Activated CD4-positive, CD25-positive, alpha-beta regulatory T cell treated with anti-CD3 and anti-CD28 coated beads, Interleukin-2, amount 50 U/mL, for 24 hours (primary cell): ENCODE measurements at regions not wholly inside any gene's neighbourhood (a gene's known extent, or its start where the extent isn't known, plus 50 kb on each side); places are given as distances from the start of the nearest gene placed in this dataset.
"Not testable (repeated sequence)": the region's sequence is repeated elsewhere in the genome, so short reads cannot be mapped to it uniquely, and the experiment has no call there.

Experiments used
- ATAC-seq, 2 donors: fragments of 150-1000 bp; cut with Tn5 transposase; one replicate each; pipeline ENCODE4 v1.10.0; 2021; ENCODE audit warnings: mild to moderate bottlenecking in 1 of 2, moderate library complexity in 1 of 2

DNA sequence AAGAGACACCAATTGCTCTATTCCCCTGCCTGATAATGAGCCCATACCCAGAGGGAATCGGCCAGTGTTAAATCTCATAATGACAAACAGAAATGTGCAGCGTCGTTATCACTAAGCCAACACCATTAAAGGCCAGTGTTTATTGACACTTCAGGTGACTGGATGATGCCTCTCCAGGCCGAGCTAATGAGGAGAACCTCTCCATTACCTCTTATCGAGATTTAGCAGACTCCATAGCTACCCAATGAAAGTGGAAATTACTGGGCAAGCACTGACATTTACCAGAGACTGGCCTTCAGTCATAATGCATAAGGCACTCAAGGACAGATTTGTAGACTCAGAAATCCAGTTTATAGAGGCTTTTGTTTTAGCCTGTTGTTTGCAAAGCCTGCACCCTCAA is 669.5 kb downstream of the MAFB start:
- ATAC-seq: no peak

DNA sequence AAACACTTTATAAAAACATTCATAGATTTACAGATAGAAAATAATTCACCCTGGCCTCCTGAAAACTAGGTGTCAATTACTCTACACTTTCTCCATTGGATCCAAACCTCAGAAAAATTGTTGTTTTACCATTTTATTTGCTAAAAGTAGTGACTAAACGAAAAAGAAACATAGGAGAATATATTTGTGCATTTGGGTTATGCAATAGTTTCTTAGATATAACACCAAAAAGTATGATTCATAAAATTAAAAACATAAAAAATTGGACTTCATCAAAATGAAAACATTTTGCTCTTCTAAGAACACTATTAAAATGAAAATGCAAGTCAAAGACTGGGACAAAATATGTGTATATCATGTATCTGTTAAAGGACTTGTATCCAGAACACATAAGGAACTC is 671.3 kb downstream of the MAFB start:
- ATAC-seq: no peak

DNA sequence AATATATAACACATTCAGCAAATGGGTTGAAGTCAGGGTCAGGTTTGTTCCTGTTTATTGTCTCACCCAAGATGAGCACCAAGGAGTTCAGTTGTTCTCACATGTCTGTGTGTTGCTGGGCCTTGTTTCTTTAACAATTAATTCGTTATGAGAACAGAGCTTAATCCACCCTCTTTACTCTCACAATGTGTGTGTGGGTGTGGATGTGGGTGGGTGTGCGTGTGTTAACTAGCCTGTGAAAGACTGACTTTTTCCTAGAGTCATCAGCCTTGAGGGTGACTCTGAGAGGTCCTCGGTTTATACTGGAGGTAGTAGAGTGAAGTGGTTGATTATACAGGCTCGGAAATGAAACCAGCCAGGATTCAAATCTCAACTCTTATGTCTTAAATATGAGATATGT is 672.1 kb downstream of the MAFB start:
- ATAC-seq: no peak

DNA sequence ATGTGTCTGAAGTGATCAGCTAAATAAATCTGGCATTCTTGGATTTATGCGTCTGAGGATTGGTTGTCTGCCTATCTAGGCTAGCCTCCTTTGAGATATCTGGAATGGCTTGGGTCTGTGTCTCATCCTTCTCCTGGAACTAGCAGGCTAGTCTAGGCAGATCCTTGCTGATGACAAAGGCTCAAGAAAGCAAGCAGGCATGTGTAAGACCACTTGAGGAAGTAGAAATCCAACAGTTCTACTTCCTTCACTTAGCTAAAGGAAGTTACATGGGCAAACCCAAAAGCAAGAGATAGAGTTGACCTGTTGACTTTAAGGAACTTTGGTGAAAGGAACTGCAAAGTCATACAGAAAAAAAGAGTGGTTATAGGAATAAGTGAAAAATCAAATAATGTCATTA is 672.6 kb downstream of the MAFB start:
- no peak for ATAC-seq

DNA sequence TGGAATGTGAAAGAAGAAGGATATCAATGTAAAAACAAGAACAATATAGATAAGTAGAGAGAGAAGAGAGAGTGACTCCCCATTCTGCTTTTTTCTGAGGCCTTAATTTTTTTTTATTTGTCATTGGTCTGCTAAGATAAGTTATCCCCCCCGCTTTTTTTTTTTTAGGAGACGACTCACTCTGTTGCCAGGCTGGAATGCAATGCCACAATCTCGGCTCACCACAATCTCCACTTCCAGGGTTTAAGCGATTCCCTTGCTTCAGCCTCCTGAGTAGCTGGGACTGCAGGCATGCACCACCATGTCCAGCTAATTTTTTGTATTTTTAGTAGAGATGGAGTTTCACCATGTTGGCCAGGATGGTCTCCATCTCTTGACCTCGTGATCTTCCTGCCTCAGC is 677.0 kb downstream of the MAFB start:
- ATAC-seq: not testable (repeated sequence)

DNA sequence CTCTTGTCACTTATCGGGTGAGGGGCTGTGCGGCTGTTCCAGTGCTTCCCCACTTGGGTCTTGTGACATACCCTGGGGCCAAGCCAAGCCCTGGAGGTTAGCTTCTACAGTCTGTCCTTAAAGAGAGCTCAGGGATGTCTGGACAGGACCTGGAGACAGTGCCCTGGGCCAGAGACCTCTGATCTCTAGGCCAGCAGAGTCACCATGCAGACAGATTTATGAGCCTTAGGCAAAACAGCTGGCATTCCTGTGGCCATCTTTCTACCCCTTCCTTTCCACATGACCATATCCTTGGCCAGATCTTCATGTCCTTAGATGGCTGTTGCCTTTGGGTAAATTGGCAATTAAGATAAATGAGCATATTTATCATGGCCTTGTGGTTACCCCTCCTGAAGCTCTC is 678.6 kb downstream of the MAFB start:
- ATAC-seq: no peak

DNA sequence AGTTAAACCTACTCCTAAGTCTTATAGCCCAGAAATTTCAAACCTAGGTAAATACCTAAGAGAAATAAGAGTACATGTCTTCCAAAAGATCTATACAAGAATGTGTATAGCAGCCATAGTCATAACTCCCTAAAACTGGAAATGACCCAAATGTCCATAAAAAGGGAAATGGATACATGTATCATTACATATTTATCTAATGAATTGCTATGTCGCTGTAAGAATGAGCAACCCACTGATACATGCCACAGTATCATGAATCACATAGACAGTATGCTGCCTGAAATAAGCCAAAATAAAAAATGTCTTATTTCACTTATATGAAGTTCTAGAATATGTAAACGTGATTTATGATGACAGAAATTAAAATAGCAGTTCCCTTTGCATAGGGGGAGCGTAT is 679.5 kb downstream of the MAFB start:
- ATAC-seq: no peak

DNA sequence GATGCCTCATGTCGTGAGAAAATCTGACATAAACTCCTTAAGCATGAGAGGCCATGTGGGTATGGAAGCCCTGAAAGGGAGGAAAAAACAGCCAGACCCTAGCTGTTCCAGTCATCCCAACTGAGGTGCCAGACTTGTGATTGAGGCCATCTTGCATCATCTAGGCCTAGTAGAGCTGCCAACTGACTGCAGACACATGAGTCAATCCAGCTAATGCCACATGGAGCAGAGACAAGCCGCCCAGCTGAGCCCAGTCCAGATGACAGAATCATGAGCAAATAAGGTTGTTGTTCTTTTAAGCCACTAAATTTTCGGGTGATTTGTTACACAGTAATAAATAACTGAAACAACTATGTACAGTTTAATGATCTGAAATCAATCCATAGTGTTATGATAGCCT is 680.9 kb downstream of the MAFB start:
- no peak for ATAC-seq

DNA sequence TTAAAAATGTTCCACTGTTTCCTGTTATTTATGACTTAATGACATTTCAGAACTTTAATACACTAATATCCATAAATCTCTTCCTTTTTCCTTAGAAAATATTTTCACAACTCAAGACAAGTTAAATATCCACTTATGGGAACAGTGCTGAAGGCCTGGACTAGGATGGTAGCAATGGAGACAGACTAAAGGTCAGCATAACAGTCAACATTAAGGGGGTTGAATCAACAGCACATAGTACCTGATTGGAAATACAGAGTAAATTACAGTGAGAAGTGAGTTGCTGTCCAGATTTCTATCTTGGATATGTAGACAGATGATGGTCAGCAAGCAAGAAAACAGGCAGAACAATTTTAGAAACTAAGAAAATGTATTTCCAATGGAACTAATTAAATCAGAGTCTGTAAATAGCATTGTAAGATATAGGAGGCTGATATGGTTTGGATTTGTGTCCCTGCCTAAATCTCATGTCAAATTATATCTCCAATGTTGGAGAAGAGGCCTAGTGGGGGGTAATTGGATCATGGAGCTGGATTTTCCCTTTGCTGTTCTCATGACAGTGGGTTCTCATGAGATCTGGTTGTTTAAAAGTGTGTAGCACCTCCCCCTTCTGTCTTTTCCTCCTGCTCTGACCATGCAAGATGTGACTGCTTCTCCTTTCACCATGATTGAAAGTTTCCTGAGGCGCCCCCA is 682.7 kb downstream of the MAFB start:
- ATAC-seq: no peak

DNA sequence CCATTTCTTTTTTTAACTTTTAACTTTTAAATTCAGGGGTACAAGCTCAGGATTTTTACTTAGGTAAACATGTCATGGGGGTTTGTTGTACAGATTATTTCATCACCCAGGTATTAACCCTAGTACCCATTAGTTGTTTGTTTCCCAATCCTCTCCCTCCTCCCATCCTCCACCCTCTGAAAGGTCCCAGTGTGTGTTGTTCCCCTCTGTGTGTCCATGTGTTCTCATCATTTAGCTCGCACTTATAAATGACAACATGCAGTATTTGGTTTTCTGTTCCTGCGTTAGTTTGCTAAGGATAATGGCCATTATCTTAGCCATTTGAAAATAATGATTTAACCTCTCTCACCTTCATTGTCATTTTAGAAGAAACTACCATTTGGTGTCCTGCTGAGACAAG is 684.9 kb downstream of the MAFB start:
- not testable (repeated sequence) for ATAC-seq

DNA sequence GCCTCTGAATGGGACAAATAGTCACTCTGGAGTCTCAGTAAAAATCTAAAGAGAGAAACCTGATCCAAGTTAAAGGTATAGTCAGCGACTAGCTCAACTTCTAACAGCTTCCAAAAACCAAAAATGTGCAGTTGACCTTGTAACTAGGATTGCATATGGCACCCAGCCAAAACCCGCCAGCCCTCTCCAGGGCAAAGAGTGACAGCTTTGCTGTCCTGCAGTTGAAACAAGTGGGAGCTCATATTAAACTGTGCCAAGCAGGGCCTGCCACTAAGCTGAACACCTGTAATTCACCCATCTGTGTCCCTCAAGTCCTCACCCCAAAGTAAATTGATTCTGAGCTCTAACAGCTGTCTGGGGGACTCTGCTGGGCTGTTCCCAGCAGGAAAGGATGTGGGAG is 695.3 kb downstream of the MAFB start:
- no peak for ATAC-seq

DNA sequence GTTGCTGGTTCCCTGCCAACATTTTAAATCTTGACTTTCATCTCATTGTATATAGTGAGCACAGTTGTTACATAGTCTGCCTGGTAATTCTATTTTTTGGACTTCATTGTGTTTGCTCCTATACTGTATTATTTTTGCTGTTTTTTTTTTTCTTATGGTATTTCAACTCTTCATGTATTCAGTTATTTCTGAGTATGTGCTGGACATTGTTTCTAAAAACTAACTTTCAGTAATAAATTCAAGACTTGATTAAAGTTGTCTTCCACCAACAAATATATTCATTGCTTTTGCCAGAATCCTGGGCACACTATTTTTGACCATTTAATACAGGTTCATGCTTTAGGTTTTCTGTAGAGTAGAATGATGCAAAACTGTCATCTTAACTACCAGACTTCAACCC is 698.3 kb downstream of the MAFB start:
- ATAC-seq: no peak

DNA sequence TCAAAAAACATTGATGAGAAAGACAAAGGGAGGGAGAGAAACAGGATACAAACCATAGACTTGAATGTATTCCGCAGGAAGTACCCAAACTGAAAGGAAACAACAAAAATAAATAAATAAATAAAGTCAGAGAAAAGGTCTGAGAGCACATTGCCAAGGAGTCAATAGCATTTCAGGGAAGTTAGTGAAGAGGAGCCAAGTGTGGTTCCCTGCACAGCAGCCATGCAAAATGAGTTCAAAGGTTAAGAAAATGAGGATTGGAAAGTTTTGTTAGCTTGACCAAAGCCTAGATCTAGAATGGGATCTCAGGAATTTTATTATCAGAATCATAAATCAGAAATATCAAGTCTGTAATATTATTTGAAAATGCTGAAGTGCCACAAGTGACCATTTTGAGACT is 700.0 kb downstream of the MAFB start:
- ATAC-seq: no peak

DNA sequence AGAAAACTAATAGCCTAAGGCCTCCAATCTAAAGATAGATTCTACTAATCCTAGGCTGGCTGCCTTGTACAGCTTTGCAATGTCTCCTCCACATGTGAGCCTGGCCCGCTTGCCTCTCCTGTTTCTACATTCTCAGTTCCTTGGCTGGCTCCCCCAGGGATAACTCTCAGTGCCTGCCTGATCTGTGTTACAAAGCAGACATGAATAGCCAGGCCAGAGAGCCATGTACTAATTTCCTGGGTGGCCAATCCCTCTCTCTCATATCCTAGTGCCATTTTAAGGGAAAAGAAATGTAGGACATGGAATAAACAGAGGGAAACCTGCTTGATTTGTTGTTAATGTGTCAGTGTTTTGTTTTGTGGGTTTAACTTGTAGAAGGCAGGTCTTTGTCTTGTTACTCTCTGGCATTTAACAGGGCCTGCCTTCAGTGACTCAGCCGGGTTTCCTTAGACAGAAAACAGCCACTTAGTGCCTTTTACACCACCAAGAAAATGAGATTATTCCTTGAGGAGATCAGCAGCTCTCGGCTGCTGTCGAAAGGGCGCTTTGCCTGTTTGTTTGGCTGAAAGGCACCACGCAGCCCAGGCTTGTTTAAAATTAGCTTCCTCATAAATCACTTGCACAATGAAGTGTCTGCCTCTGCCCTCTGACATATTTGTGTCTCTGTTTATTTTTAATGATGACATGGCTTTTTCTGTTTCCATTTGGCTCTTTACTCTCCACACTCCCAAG is 702.7 kb downstream of the MAFB start:
- ATAC-seq: no peak

DNA sequence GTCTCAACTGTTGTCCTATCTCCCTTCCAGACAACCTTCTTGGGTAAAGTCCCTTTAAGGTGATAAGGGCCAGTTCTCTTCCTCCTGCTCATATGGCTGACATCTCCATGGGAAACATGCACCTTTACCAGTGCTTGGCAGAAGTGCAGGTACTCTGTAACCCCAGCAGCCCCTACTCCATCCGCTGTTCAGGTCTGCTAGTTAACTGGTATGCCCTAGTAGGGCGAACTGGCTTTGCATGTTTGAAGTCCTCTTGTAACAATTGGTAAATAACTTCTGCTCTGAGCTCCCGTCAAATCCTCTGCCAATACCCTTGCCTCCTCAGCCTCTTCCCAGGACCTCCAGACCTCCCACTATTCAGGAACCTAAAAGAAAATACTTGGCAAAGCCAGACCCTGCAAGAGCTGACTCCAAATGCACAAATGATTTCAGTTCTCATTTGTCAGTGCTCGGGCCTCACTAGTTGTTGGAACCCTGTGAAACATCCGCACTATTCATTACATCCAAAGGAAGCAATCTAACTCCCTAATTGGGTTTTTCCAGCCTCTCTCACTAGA is 703.7 kb downstream of the MAFB start:
- no peak for ATAC-seq

DNA sequence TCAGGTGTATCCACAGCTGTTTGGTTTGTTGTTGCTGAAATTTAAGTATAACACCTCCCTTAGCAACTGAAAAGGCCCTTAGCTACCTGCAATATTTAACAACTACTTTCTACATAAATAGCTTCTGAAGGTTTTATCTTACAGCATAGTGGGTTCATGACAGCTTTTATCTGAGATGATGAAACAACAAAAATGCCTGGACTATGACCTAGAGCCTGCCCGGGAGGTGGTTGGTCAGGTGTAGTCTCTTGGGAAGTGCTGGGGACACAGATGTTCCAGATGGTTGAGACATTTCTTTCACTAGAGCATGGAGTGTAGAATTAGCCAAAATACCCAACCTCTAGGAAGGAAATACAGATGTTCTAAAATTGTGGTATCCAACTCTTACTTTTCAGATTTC is 705.4 kb downstream of the MAFB start:
- no peak for ATAC-seq

DNA sequence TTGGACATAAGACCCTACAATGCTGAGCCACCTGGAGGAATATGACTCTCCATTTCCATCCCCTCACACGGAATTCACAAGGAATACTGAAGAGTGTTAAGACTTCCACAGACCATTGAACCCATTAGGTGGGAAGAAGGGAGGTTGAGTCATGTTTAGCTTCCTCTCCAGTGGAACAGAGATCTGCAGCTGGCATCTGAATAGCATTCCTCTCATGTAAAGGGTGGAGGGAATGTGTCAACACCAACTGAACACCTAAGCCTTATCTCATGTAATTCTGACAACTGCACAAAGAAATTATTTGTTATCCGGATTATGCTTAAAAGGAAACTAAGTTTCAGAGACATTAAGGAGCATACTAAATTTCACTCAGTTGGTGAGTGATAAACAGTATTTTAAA is 705.9 kb downstream of the MAFB start:
- no peak for ATAC-seq

DNA sequence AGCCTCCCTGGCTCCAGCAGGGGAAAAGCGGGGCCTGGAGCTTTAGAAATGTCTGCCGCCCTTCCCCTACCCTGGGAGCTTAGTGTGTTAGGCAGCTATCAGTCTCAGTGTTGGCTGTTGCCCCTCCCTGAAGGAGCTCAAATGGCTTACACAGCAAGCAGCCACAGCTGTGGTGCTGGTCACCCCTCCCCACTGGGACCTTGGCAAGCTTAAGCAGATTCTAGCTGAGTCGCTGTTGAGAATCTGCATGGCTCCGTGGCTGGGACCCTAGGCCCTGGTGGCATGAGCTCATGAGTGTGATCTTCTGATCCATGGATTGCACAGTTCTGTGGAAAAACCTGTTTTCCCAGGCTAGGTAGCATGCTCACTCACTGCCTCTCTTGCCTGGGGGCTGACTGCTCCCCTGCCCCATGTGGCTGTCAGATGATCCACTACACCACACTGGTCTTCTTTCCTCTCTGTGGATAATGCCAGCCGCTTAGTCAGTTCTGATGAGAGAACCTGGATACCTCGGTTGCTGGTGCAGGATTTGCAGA is 714.0 kb downstream of the MAFB start:
- no peak for ATAC-seq

DNA sequence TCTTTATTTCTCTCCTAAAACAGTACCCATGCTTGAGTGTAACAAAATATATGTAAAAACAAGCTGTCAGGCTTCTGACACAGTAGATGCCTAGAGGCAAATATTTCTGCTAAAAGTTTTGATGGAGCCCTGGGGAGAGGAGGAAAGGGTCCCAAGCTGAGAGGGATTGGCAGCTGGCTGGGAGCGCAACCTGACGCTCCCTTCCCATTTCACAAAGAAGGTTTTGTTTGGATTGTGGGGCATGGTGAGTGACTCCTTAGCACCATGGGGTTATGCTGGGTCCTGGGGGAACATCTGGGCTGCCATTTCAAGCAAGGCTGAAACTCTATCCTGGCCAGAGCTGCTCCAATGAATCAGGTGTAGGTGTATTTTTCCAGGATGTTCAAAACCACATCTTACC is 720.5 kb downstream of the MAFB start:
- no peak for ATAC-seq

DNA sequence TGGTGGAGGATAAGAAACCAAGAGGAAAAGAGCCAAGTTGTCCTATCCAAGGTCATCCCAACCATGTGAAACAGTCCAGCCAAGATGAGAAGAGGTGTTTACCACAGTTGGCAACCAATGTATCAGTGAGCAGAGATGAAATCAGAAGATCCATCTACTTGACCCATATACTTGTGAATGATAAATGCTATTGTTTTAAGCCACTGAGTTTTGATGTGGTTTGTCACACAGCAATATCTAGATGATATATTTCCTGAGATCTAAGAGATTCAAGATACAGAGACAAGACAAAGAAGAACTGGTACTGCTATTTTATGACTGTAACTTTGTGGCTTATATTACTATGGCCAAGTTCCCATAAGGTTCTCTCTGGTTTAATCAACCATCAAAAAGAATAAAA is 721.2 kb downstream of the MAFB start:
- ATAC-seq: no peak

DNA sequence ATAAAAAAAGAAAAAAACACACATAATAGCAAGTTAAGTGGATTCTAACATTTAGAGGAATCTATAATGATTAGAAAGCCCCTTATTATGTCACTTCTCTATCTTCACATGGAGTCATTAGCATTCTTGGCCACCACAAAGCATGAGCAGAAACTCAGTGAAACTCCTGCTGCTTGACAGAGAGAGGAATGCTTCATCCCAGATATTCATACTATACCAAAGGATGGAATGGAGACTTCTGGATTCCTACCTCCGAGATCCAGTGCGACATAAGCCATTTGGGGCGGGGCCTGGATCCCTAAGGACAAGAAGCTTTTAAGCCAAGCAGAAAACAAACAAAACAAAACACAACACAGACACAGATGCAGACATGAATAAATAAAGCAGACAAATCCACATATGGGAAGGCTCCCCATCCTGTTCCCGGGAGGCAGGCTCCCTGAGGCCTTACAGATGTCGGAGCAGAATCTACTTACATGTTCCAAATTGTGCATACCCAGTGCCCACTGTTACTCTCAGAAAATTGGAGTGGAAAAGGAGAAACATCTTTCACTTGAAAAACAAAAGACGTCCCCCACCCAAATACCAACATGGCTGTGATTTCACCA is 727.3 kb downstream of the MAFB start:
- no peak for ATAC-seq

DNA sequence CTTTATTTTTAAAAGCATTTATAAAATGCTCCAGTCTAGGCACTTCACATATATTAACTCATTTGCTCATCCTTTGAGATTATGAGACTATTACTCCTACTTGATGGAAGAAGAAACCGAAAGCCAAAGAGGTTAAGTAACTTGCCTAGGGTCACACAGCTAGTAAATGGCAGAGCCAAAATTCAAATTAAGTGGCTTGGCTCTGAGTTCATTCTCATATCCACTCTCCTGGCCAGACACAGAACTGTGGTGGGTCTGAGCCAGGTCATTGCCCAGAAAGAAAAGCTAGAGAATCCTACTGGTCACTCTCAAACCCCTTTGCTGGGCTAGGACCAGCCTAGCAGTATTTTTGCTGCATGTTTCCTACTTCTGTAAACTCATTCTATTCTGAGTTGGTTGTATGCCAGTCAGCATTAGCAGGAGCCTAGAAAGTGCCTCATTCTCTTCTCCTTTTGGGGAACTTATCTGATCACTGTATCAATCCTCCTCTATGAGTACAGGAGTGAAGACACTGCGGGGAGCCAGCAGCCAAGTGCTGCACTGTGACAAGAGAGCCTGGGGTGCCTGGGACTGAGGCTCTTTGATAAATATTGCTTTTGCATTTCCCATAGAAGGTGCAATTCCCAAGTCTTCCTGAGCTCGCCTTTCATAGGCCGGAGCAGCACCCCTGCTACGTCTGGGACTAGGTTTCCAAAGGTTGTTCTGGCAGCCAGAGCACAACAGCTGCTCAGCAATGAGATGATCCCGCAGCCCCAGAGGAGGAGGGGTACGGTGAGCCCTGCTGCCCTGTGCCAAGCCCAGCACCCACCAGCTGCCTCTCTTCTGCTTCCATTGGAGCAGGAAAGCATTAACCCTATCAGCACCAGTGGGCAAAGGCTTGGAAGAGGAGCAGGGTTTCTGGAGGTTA is 728.3 kb downstream of the MAFB start:
- peak in 1 of 2 donors; percentile 21 for ATAC-seq

DNA sequence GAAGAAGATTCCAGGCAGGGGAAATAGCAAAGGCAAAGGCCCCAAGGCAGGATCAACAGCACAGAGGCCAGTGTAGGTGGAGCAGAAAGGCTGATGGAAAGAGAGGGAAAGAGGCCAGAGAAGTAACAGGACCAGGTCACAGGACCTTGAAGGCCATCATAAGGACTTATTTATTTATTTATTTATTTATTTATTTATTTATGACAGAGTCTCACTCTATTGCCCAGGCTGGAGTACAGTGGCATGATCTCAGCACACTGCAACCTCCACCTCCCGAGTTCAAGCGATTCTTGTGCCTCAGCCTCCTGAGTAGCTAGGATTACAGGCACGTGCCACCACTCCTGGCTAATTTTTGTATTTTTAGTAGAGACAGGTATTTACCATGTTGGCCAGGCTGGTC is 731.1 kb downstream of the MAFB start:
- not testable (repeated sequence) for ATAC-seq
